ENCODE measurements at regions not wholly inside any gene's neighbourhood (a gene's known extent, or its start where the extent isn't known, plus 50 kb on each side); places are given as distances from the start of the nearest gene placed in this dataset.

DNA sequence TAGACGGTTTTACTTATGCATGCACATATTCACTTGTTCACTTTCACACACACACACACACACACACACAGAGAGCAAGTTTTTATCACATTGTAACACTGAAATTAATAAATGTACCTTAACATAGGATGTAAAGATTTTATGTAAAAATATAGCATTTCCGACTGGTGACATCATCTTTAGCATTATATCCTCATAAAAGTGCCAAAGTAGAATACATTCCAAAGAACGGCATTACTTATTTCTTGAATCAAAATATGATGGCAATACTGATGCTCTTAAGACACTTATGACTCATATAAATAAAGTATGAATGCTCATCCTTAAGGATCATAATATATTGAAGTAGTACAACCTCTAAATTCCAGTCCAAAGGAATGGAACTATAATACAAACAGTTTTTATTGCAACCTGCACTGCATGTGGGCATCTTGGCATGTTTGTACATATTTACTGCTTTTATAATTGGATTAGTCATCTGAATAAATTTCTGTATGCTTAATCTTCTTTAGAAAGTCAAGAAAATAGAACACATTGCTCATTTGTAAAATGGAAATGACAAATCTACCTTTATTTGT lies 290.0 kb upstream of the SEMA3A start:
- ChIA-PET POLR2A (no interaction called here), CTCF (no interaction called here), RAD21 (ENCODE audit: unreplicated experiment) (no interaction called here), SMC1A (ENCODE audit: uncharacterized antibody, unreplicated experiment) (interaction anchor here (0.8 kb wide), 1 partner anchor 15 kb away, joined by 3 read pairs; no protein-coding TSS in a partner anchor)
- H3K27ac ChIP-seq (ENCODE audit: control insufficient read depth, insufficient read depth), result no peak overlapping the region
- no peaks in the 10 kb centered on the region for H3K27me3 ChIP-seq (replicated peaks in 1 of 2; ENCODE audit: control insufficient read depth in 2 of 2, insufficient read depth in 2 of 2, low read length in 1 of 2)
- no peak for FAIRE-seq
- no peak overlapping the region for H3K4me2 ChIP-seq (ENCODE audit: control insufficient read depth, insufficient read depth)
- no peak for ATAC-seq
- no peak for TF ChIP-seq CHD2 (IDR thresholded peaks at IDR 0.05; ENCODE audit: borderline replicate concordance, low read depth, low read length)
- no peak for TF ChIP-seq POLR2AphosphoS2 (IDR thresholded peaks at IDR 0.05; ENCODE audit: low read depth, low read length)
- no peak for TF ChIP-seq NFYA (IDR thresholded peaks at IDR 0.05; ENCODE audit: borderline replicate concordance, low read depth, low read length)
- TF ChIP-seq MYB (IDR thresholded peaks at IDR 0.05; ENCODE audit: borderline replicate concordance, low read depth, low read length), result no peak
- 11% methylated on average over 3 of the region's 3 CpGs for WGBS (ENCODE audit: insufficient coverage, insufficient replicate concordance, low lambda C conversion rate, missing lambda C conversion rate)
- no peaks in the 10 kb centered on the region for H3K79me2 ChIP-seq (ENCODE audit: control insufficient read depth, insufficient read depth, low read length)
- in situ Hi-C loops (cut with MboI) (no loop called here), intact Hi-C loops (cut with micrococcal nuclease; ENCODE audit: unreplicated experiment) (no loop called here)
- no peaks in the 10 kb centered on the region for H3K9me3 ChIP-seq (replicated peaks; ENCODE audit: control insufficient read depth, insufficient read depth, low read length)
- H3K9ac ChIP-seq (ENCODE audit: control insufficient read depth, insufficient read depth, low read length), result no peak overlapping the region
- no peak overlapping the region for H3K4me3 ChIP-seq
- no peak for DNase-seq (ENCODE audit: low read depth, low spot score)
- H4K20me1 ChIP-seq (ENCODE audit: control insufficient read depth, insufficient read depth), result no peaks in the 10 kb centered on the region
- H2AFZ ChIP-seq (ENCODE audit: control insufficient read depth, low read depth, low read length), result no peak overlapping the region
- H3K36me3 ChIP-seq (ENCODE audit: control insufficient read depth in 2 of 2, insufficient read depth in 2 of 2, low read length in 1 of 2), result no peaks in the 10 kb centered on the region
- no peaks in the 10 kb centered on the region for H3K4me1 ChIP-seq (ENCODE audit: control insufficient read depth, insufficient read depth, low read length)
- no TSS peak for BruUV-seq (replicated peaks)

DNA sequence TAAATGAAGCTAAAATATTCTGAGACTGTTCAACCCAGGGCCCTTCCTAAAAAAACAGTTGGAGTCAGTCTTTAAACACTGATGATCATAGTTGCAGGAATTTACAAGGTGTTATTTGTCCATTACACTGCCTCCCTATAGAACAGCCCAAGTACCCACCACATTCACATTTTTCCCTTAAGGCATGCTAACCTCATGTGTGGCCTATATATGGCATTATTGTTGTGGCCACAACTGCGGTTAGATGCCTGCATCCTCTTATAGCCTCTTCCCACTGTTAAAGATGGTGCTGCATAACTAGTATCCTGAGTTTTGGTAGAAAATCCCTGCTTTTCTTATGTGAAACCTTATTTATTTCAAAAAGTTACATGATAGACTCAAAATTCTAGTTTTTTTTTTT lies 287.9 kb upstream of the SEMA3A start:
- no peak overlapping the region for H3K4me3 ChIP-seq
- DNase-seq (ENCODE audit: low read depth, low spot score) (no peak), FAIRE-seq (no peak), ATAC-seq (no peak)
- no peaks in the 10 kb centered on the region for H3K27me3 ChIP-seq (replicated peaks in 1 of 2; ENCODE audit: control insufficient read depth in 2 of 2, insufficient read depth in 2 of 2, low read length in 1 of 2)
- no peaks in the 10 kb centered on the region for H3K79me2 ChIP-seq (ENCODE audit: control insufficient read depth, insufficient read depth, low read length)
- TF ChIP-seq, protein P1, sequence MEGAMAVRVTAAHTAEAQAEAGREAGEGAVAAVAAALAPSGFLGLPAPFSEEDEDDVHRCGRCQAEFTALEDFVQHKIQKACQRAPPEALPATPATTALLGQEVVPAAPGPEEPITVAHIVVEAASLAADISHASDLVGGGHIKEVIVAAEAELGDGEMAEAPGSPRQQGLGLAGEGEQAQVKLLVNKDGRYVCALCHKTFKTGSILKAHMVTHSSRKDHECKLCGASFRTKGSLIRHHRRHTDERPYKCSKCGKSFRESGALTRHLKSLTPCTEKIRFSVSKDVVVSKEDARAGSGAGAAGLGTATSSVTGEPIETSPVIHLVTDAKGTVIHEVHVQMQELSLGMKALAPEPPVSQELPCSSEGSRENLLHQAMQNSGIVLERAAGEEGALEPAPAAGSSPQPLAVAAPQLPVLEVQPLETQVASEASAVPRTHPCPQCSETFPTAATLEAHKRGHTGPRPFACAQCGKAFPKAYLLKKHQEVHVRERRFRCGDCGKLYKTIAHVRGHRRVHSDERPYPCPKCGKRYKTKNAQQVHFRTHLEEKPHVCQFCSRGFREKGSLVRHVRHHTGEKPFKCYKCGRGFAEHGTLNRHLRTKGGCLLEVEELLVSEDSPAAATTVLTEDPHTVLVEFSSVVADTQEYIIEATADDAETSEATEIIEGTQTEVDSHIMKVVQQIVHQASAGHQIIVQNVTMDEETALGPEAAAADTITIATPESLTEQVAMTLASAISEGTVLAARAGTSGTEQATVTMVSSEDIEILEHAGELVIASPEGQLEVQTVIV (IDR thresholded peaks at IDR 0.05; ENCODE audit: borderline replicate concordance, partially characterized antibody), result no peak
- no peak for TF ChIP-seq E2F4 (IDR thresholded peaks at IDR 0.05; ENCODE audit: low read depth, low read length)
- TF ChIP-seq SMAD1 (IDR thresholded peaks at IDR 0.05; ENCODE audit: low read depth, partially characterized antibody), result no peak
- TF ChIP-seq SPI1 (IDR thresholded peaks at IDR 0.05; ENCODE audit: borderline replicate concordance, insufficient read depth, low read depth, low read length), result no peak
- SMC1A ChIA-PET (ENCODE audit: uncharacterized antibody, unreplicated experiment), result interaction anchor here (1.1 kb wide), 1 partner anchor 29 kb away, joined by 3 read pairs; no protein-coding TSS in a partner anchor
- no peak overlapping the region for H3K4me2 ChIP-seq (ENCODE audit: control insufficient read depth, insufficient read depth)
- H3K9me3 ChIP-seq (replicated peaks; ENCODE audit: control insufficient read depth, insufficient read depth, low read length), result no peaks in the 10 kb centered on the region
- no peak overlapping the region for H3K9ac ChIP-seq (ENCODE audit: control insufficient read depth, insufficient read depth, low read length)
- intact Hi-C loops (cut with micrococcal nuclease; ENCODE audit: unreplicated experiment), result no loop called here
- RAD21 ChIA-PET (ENCODE audit: unreplicated experiment), result no interaction called here
- in situ Hi-C loops (cut with MboI), result no loop called here
- POLR2A ChIA-PET, result no interaction called here
- H3K36me3 ChIP-seq (ENCODE audit: control insufficient read depth in 2 of 2, insufficient read depth in 2 of 2, low read length in 1 of 2), result no peaks in the 10 kb centered on the region
- no peak overlapping the region for H3K27ac ChIP-seq (ENCODE audit: control insufficient read depth, insufficient read depth)
- CTCF ChIA-PET, result no interaction called here
- H4K20me1 ChIP-seq (ENCODE audit: control insufficient read depth, insufficient read depth), result no peaks in the 10 kb centered on the region
- H2AFZ ChIP-seq (ENCODE audit: control insufficient read depth, low read depth, low read length), result no peak overlapping the region
- WGBS (ENCODE audit: insufficient coverage, insufficient replicate concordance, low lambda C conversion rate, missing lambda C conversion rate), result 62% methylated on average over 1 of the region's 1 CpG
- BruUV-seq (replicated peaks), result no TSS peak
- H3K4me1 ChIP-seq (ENCODE audit: control insufficient read depth, insufficient read depth, low read length), result no peaks in the 10 kb centered on the region

Data from GM12878 (cell line).